CD8-positive, alpha-beta memory T cell (primary cell): ENCODE measurements at regions not wholly inside any gene's neighbourhood (a gene's known extent, or its start where the extent isn't known, plus 50 kb on each side); places are given as distances from the start of the nearest gene placed in this dataset.

Source experiments
- CTCF ChIA-PET: fragments of 350-600 bp; sonication (Branson Sonifier 250); formaldehyde crosslinking; loops from one replicate; lab custom pipeline; 2021; ENCODE audit warnings: antibody characterized with exemption; lab: Charles Lee
- POLR2A ChIA-PET: fragments of 350-600 bp; sonication (Branson Sonifier 250); formaldehyde crosslinking; loops from one replicate; lab custom pipeline; 2021; ENCODE audit warnings: antibody characterized with exemption; lab: Charles Lee
- DNase-seq, 5 donors: peaks; one replicate each; pipeline versions ENCODE4 v3.0.0 to v3.0.0-alpha.2; 2020 to 2022; ENCODE audit warnings: mixed read lengths in 1 of 5
- H3K27ac ChIP-seq: one replicate; pipeline ENCODE4 v1.7.0; 2013; ENCODE audit warnings: low read depth, mild to moderate bottlenecking, low read length, moderate library complexity
- H3K27me3 ChIP-seq: 2 replicates; pipeline ENCODE4 v1.7.0; 2013; ENCODE audit warnings: low read length, mild to moderate bottlenecking; ENCODE audit not compliant: insufficient read depth, poor library complexity, severe bottlenecking
- H3K36me3 ChIP-seq: 2 replicates; pipeline ENCODE4 v1.7.0; 2013; ENCODE audit warnings: mild to moderate bottlenecking, low read length, moderate library complexity; ENCODE audit not compliant: insufficient read depth
- H3K4me1 ChIP-seq: 2 replicates; pipeline ENCODE4 v1.7.0; 2013; ENCODE audit warnings: mild to moderate bottlenecking, low read length, moderate library complexity; ENCODE audit not compliant: insufficient read depth
- H3K4me3 ChIP-seq: 2 replicates; pipeline ENCODE4 v1.7.0; 2013; ENCODE audit warnings: mild to moderate bottlenecking, low read length
- H3K9me3 ChIP-seq: 2 replicates; pipeline ENCODE4 v1.7.0; 2013; ENCODE audit warnings: mild to moderate bottlenecking, low read length
- H3K27ac Mint-ChIP-seq, 8 donors: one replicate each; pipeline ENCODE4 v1.8.0; 2020 to 2021; ENCODE audit warnings: mixed read lengths in 8 of 8, mild to moderate bottlenecking in 6 of 8, inconsistent platforms in 3 of 8, moderate library complexity in 3 of 8
- H3K27me3 Mint-ChIP-seq, 2 donors: one replicate each; pipeline ENCODE4 v1.8.0; 2020 to 2021; ENCODE audit warnings: mixed read lengths in 2 of 2, mild to moderate bottlenecking in 1 of 2, moderate library complexity in 1 of 2
- H3K36me3 Mint-ChIP-seq, 3 donors: one replicate each; pipeline ENCODE4 v1.8.0; 2020 to 2021; ENCODE audit warnings: mixed read lengths in 3 of 3, inconsistent platforms in 1 of 3, mild to moderate bottlenecking in 1 of 3
- H3K4me1 Mint-ChIP-seq, 3 donors: one replicate each; pipeline ENCODE4 v1.8.0; 2020 to 2021; ENCODE audit warnings: mixed read lengths in 3 of 3, inconsistent platforms in 1 of 3, mild to moderate bottlenecking in 1 of 3
- H3K4me3 Mint-ChIP-seq, 7 donors: one replicate each; pipeline ENCODE4 v1.8.0; 2020 to 2021; ENCODE audit warnings: mixed read lengths in 7 of 7, mild to moderate bottlenecking in 6 of 7, moderate library complexity in 4 of 7, inconsistent platforms in 2 of 7
- H3K9me3 Mint-ChIP-seq, 5 donors: one replicate each; pipeline ENCODE4 v1.8.0; 2020 to 2022; ENCODE audit warnings: mixed read lengths in 5 of 5, mild to moderate bottlenecking in 3 of 5, moderate library complexity in 2 of 5, inconsistent platforms in 1 of 5

DNA sequence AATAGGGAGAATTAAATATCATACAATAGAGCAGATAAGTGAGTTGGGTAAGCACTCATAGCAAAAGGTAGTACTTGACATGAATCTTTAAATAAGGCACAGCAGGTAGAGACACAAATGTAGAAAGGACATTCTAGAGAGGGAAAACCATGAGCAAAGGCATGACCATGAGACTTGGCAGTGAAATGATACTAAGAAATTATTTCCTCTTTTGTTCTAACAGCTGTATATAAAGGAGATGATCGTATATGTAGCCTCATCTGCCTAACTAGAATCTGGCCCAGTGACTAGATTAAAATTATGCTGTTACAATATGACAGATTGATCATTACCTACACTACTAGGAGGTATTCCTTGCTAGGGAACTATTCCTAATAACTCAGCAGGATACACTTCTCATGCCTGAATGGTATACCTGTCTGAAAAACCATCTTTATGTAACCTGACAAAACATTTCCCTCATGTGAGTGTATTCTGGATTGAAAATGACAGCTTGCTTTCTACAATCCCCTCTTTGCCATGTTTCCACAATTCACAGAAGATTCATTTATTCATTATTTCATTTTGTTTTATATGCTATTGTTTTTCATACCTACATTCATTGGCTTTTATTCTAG, 725.7 kb downstream of the C12orf50 start:
- H3K27ac Mint-ChIP-seq: no peak overlapping the region
- POLR2A ChIA-PET: no interaction called here
- no peaks in the 10 kb centered on the region for H3K36me3 Mint-ChIP-seq
- Histone ChIP-seq H3K4me1 (no peaks in the 10 kb centered on the region), H3K4me3 (no peak overlapping the region), H3K36me3 (no peaks in the 10 kb centered on the region), H3K27ac (no peak overlapping the region), H3K27me3 (no peaks in the 10 kb centered on the region), H3K9me3 (no peaks in the 10 kb centered on the region)
- DNase-seq: no peak
- H3K4me1 Mint-ChIP-seq: no peaks in the 10 kb centered on the region
- no peak overlapping the region for H3K4me3 Mint-ChIP-seq
- peaks cover 1 to 21% (median 7%) of the 10 kb centered on the region in 5 donors for H3K9me3 Mint-ChIP-seq
- no peaks in the 10 kb centered on the region for H3K27me3 Mint-ChIP-seq
- CTCF ChIA-PET: no interaction called here

DNA sequence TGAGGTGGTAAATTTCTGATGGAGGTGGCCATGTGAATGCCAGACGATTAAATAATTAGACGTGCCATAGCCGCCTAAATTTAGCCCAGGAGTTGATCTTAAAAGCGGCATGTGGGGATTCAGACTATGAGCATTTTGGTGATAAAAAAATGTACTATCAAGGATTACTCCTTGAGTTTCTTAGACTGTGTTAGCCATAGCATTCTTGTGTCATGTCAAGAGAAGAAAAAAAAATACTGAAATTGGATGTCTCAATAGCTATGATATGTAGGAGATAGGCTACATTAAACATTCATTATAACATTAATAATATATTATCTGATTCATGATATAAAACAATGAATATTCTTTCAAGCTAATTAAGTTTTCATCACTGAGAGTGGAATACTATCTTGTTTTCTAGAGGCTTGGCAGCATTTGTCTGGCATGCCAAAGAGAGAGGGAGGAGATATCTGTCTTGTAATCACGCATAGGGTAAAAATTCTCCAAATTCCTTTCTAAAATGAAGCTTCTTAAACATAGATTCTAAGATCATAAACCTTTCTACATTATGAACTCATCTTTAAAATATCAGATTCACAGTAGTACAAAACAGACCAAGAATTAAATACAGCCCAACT, 727.0 kb downstream of the C12orf50 start:
- H3K27ac Mint-ChIP-seq: no peak overlapping the region
- H3K4me3 Mint-ChIP-seq: no peak overlapping the region
- no peak for DNase-seq
- Histone ChIP-seq H3K36me3 (no peaks in the 10 kb centered on the region), H3K27me3 (no peaks in the 10 kb centered on the region), H3K4me1 (no peaks in the 10 kb centered on the region), H3K27ac (no peak overlapping the region), H3K9me3 (no peaks in the 10 kb centered on the region), H3K4me3 (no peak overlapping the region)
- peaks cover 1 to 21% (median 7%) of the 10 kb centered on the region in 5 donors for H3K9me3 Mint-ChIP-seq
- ChIA-PET POLR2A (no interaction called here), CTCF (no interaction called here)
- H3K27me3 Mint-ChIP-seq: no peaks in the 10 kb centered on the region
- no peaks in the 10 kb centered on the region for H3K4me1 Mint-ChIP-seq
- H3K36me3 Mint-ChIP-seq: no peaks in the 10 kb centered on the region

GRCh38 chr12:87290505-87290904, 738.7 kb downstream of the C12orf50 start:
- ChIA-PET POLR2A (no interaction called here), CTCF (no interaction called here)
- H3K9me3 Mint-ChIP-seq: peaks cover 0 to 18% (median 2%) of the 10 kb centered on the region in 5 donors
- H3K4me3 Mint-ChIP-seq: no peak overlapping the region
- Histone ChIP-seq H3K27me3 (no peaks in the 10 kb centered on the region), H3K4me1 (no peaks in the 10 kb centered on the region), H3K36me3 (no peaks in the 10 kb centered on the region), H3K4me3 (no peak overlapping the region), H3K9me3 (no peaks in the 10 kb centered on the region), H3K27ac (no peak overlapping the region)
- H3K4me1 Mint-ChIP-seq: no peaks in the 10 kb centered on the region
- H3K36me3 Mint-ChIP-seq: no peaks in the 10 kb centered on the region
- DNase-seq: no peak
- H3K27ac Mint-ChIP-seq: no peak overlapping the region
- H3K27me3 Mint-ChIP-seq: no peaks in the 10 kb centered on the region

- DNase-seq: no peak
- Mint-ChIP-seq H3K9me3 (peaks cover 2 to 24% (median 2%) of the 10 kb centered on the region in 5 donors), H3K27ac (no peak overlapping the region), H3K4me1 (no peaks in the 10 kb centered on the region), H3K4me3 (no peak overlapping the region), H3K36me3 (no peaks in the 10 kb centered on the region), H3K27me3 (no peaks in the 10 kb centered on the region)
- no peak overlapping the region for H3K4me3 ChIP-seq
- no peaks in the 10 kb centered on the region for H3K36me3 ChIP-seq
- no peaks in the 10 kb centered on the region for H3K9me3 ChIP-seq
- ChIA-PET CTCF (no interaction called here), POLR2A (no interaction called here)
- no peaks in the 10 kb centered on the region for H3K4me1 ChIP-seq
- no peaks in the 10 kb centered on the region for H3K27me3 ChIP-seq
- H3K27ac ChIP-seq: no peak overlapping the region
Observed at GRCh38 chr12:87283886-87284285, 745.3 kb downstream of the C12orf50 start.

DNA sequence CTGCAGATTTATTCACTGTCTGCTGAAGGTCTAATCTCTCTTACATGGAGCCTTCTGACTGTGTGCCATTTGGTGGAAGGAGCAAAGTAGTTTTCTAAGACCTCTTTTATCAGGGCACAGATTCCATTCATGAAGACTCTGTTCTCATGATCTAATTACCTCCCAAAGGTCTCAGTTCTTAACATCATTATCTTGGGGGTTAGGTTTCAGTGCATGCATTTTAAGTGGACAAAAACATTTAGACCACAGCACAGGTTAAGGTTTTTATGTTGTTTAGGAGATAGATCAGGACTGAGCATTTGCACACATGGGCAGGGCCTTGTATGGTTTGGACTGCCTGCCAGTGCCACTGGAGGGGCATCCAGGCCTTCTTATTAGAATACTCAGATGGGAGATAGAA, 746.1 kb downstream of the C12orf50 start:
- H3K36me3 ChIP-seq: no peaks in the 10 kb centered on the region
- H3K27ac Mint-ChIP-seq: no peak overlapping the region
- no peaks in the 10 kb centered on the region for H3K27me3 Mint-ChIP-seq
- peaks cover 2 to 28% (median 2%) of the 10 kb centered on the region in 5 donors for H3K9me3 Mint-ChIP-seq
- no peaks in the 10 kb centered on the region for H3K9me3 ChIP-seq
- no peaks in the 10 kb centered on the region for H3K4me1 Mint-ChIP-seq
- POLR2A ChIA-PET: no interaction called here
- DNase-seq: no peak
- no peak overlapping the region for H3K4me3 ChIP-seq
- H3K27ac ChIP-seq: no peak overlapping the region
- H3K27me3 ChIP-seq: no peaks in the 10 kb centered on the region
- no peaks in the 10 kb centered on the region for H3K4me1 ChIP-seq
- H3K36me3 Mint-ChIP-seq: no peaks in the 10 kb centered on the region
- CTCF ChIA-PET: no interaction called here
- no peak overlapping the region for H3K4me3 Mint-ChIP-seq

DNA sequence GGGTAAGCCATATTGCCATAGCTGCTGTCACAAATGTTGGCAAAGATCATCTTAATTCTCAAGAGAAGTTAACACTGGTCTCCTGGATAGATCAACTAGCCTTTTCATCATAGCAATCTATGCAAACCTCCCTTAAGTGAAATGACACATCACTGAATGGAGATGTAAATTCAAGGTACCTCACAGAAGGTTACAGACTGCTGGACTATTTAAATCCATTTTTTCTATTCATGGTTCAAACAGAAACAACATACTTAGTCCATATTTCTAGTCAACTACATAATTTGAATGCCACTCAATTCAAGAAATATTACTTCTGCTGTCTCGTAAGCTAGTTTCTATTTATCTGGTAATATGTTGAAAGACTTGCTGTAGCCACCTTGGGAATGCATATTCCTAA, 748.3 kb downstream of the C12orf50 start:
- Histone ChIP-seq H3K4me3 (no peak overlapping the region), H3K27ac (no peak overlapping the region), H3K9me3 (no peaks in the 10 kb centered on the region), H3K27me3 (no peaks in the 10 kb centered on the region), H3K4me1 (no peaks in the 10 kb centered on the region), H3K36me3 (no peaks in the 10 kb centered on the region)
- Mint-ChIP-seq H3K27ac (no peak overlapping the region), H3K27me3 (no peaks in the 10 kb centered on the region), H3K36me3 (no peaks in the 10 kb centered on the region), H3K9me3 (peaks cover 0 to 28% (median 2%) of the 10 kb centered on the region in 5 donors), H3K4me1 (no peaks in the 10 kb centered on the region), H3K4me3 (no peak overlapping the region)
- POLR2A ChIA-PET: no interaction called here
- CTCF ChIA-PET: no interaction called here
- no peak for DNase-seq

DNA sequence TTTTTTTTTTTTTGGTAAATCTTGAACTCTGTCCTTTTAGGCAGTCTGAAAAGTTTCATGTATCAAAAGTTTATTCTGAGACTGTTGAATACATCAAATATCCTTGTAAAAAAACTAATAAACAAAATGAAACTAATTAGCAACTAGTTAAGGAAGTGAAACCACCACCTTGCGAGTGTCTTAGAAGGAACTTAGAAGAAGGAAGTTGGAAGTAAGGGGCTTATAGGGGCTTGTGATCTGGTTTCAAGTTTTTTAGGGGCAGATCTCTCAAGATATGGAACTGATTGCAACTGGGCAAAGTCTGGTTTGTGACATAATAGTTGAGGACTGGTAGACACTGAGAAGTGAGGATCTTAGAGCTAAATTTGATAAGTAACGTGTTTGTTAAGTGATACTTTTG, 748.8 kb downstream of the C12orf50 start:
- H3K9me3 ChIP-seq: no peaks in the 10 kb centered on the region
- no peaks in the 10 kb centered on the region for H3K36me3 ChIP-seq
- ChIA-PET CTCF (no interaction called here), POLR2A (no interaction called here)
- Mint-ChIP-seq H3K9me3 (peaks cover 0 to 28% (median 2%) of the 10 kb centered on the region in 5 donors), H3K27ac (no peak overlapping the region), H3K4me3 (no peak overlapping the region), H3K36me3 (no peaks in the 10 kb centered on the region), H3K27me3 (no peaks in the 10 kb centered on the region), H3K4me1 (no peaks in the 10 kb centered on the region)
- no peaks in the 10 kb centered on the region for H3K27me3 ChIP-seq
- H3K4me3 ChIP-seq: no peak overlapping the region
- DNase-seq: no peak
- no peaks in the 10 kb centered on the region for H3K4me1 ChIP-seq
- no peak overlapping the region for H3K27ac ChIP-seq

- no peaks in the 10 kb centered on the region for H3K27me3 Mint-ChIP-seq
- ChIA-PET POLR2A (no interaction called here), CTCF (no interaction called here)
- no peaks in the 10 kb centered on the region for H3K9me3 ChIP-seq
- H3K36me3 ChIP-seq: no peaks in the 10 kb centered on the region
- H3K27ac ChIP-seq: no peak overlapping the region
- H3K27me3 ChIP-seq: no peaks in the 10 kb centered on the region
- H3K4me1 ChIP-seq: no peaks in the 10 kb centered on the region
- H3K9me3 Mint-ChIP-seq: peaks cover 0 to 17% (median 3%) of the 10 kb centered on the region in 5 donors
- no peaks in the 10 kb centered on the region for H3K36me3 Mint-ChIP-seq
- H3K4me1 Mint-ChIP-seq: no peaks in the 10 kb centered on the region
- H3K27ac Mint-ChIP-seq: no peak overlapping the region
- H3K4me3 ChIP-seq: no peak overlapping the region
- H3K4me3 Mint-ChIP-seq: no peak overlapping the region
- DNase-seq: no peak
Observed at GRCh38 chr12:87274594-87275245, 754.5 kb downstream of the C12orf50 start.
